Caco-2 (cell line): ENCODE measurements at regions not wholly inside any gene's neighbourhood (a gene's known extent, or its start where the extent isn't known, plus 50 kb on each side); places are given as distances from the start of the nearest gene placed in this dataset.

Experiments
- BruUV-seq: library from RNA; stranded (reverse); fragments of 400-500 nt; replicated peaks from 2 replicates; lab custom pipeline; 2021; lab: Mats Ljungman, UMichigan
- CTCF ChIA-PET: fragments of 300-600 bp; sonication (Branson Sonifier 250); formaldehyde crosslinking; loops from one replicate; lab custom pipeline; 2022; ENCODE audit warnings: antibody characterized with exemption; lab: Charles Lee
- POLR2A ChIA-PET: fragments of 300-600 bp; sonication (Branson Sonifier 250); formaldehyde crosslinking; loops from one replicate; lab custom pipeline; 2022; ENCODE audit warnings: antibody characterized with exemption; lab: Charles Lee
- DNase-seq, 2 experiments: peaks; one replicate each; pipeline versions ENCODE4 v3.0.0 to v3.0.0-alpha.2; 2020 to 2022
- H3K27me3 ChIP-seq: replicated peaks from 2 replicates; pipeline ENCODE4 v1.6.0; 2011; ENCODE audit warnings: low read length; ENCODE audit not compliant: control insufficient read depth, insufficient read depth
- H3K36me3 ChIP-seq: 2 replicates; pipeline ENCODE4 v1.5.1; 2011; ENCODE audit warnings: low read length; ENCODE audit not compliant: control insufficient read depth, insufficient read depth
- H3K4me1 ChIP-seq: fragments of 250-450 bp; sonication (Bioruptor Pico); 2 replicates; pipeline ENCODE4 v1.5.1; 2020; ENCODE audit warnings: mild to moderate bottlenecking
- H3K4me3 ChIP-seq: 2 replicates; pipeline ENCODE4 v1.5.1; 2011; ENCODE audit warnings: low read depth, mild to moderate bottlenecking, control low read depth, low read length
- H3K9me3 ChIP-seq: fragments of 250-450 bp; sonication (Bioruptor Pico); 2 replicates; pipeline ENCODE4 v1.5.1; 2020; ENCODE audit warnings: mild to moderate bottlenecking, moderate library complexity
- H3K27ac Mint-ChIP-seq: one replicate; pipeline ENCODE4 v1.8.0; 2022; ENCODE audit warnings: mixed read lengths; ENCODE audit not compliant: unreplicated experiment
- H3K27me3 Mint-ChIP-seq: one replicate; pipeline ENCODE4 v1.8.0; 2022; ENCODE audit warnings: mixed read lengths; ENCODE audit not compliant: insufficient read depth, unreplicated experiment
- H3K36me3 Mint-ChIP-seq: one replicate; pipeline ENCODE4 v1.8.0; 2022; ENCODE audit warnings: mild to moderate bottlenecking, mixed read lengths; ENCODE audit not compliant: insufficient read depth, unreplicated experiment
- H3K4me1 Mint-ChIP-seq: one replicate; pipeline ENCODE4 v1.8.0; 2022; ENCODE audit warnings: low read depth, mixed read lengths; ENCODE audit not compliant: unreplicated experiment
- H3K4me3 Mint-ChIP-seq: one replicate; pipeline ENCODE4 v1.8.0; 2022; ENCODE audit warnings: mild to moderate bottlenecking, moderate library complexity, mixed read lengths; ENCODE audit not compliant: unreplicated experiment
- H3K9me3 Mint-ChIP-seq: one replicate; pipeline ENCODE4 v1.8.0; 2022; ENCODE audit warnings: mixed read lengths; ENCODE audit not compliant: unreplicated experiment
- CTCF ChIP-seq, 2 experiments: fragments of 200-600 bp in 1 of 2; IDR thresholded peaks; 1 replicate in 1 of 2; 2 replicates in 1 of 2; pipeline versions ENCODE4 v1.5.1 to v1.8.0; 2011 to 2022; ENCODE audit warnings: antibody characterized with exemption in 1 of 2, control low read depth in 1 of 2, inconsistent platforms in 1 of 2, low read depth in 1 of 2, low read length in 1 of 2, mild to moderate bottlenecking in 1 of 2, moderate library complexity in 1 of 2; ENCODE audit not compliant: insufficient read depth in 1 of 2, severe bottlenecking in 1 of 2, unreplicated experiment in 1 of 2
- intact Hi-C: fragments of 100-400 bp; cut with micrococcal nuclease; formaldehyde crosslinking; loops from one replicate; pipeline ENCODE4 v1.10.0; 2022; ENCODE audit not compliant: unreplicated experiment

GRCh38 chr4:27685091-27685490 lies 824.5 kb downstream of the STIM2 start:
- H3K27ac Mint-ChIP-seq: no peak overlapping the region
- H3K4me3 ChIP-seq: no peak overlapping the region
- no peaks in the 10 kb centered on the region for H3K4me1 Mint-ChIP-seq
- no peaks in the 10 kb centered on the region for H3K36me3 Mint-ChIP-seq
- H3K36me3 ChIP-seq: no peaks in the 10 kb centered on the region
- H3K27me3 ChIP-seq: no peaks in the 10 kb centered on the region
- DNase-seq: no peak
- ChIA-PET CTCF (interaction anchor here (0.6 kb wide), 1 partner anchor 1074 kb away, joined by 5 read pairs; no protein-coding TSS in a partner anchor), POLR2A (no interaction called here)
- no peak overlapping the region for H3K4me3 Mint-ChIP-seq
- no peaks in the 10 kb centered on the region for H3K4me1 ChIP-seq
- no peak for TF ChIP-seq CTCF (IDR thresholded peaks at IDR 0.05; ENCODE audit: insufficient read depth in 1 of 2, low read depth in 1 of 2, low read length in 1 of 2, severe bottlenecking in 1 of 2, unreplicated experiment in 1 of 2)
- no peaks in the 10 kb centered on the region for H3K9me3 Mint-ChIP-seq
- no peaks in the 10 kb centered on the region for H3K9me3 ChIP-seq
- intact Hi-C loops: loop anchor here (10.0 kb wide), 1 partner anchor 160 kb away; no protein-coding TSS in a partner anchor
- BruUV-seq: no TSS peak
- H3K27me3 Mint-ChIP-seq: peaks cover 8% of the 10 kb centered on the region

GRCh38 chr4:27685947-27686346 lies 825.3 kb downstream of the STIM2 start:
- Histone ChIP-seq H3K27me3 (no peaks in the 10 kb centered on the region), H3K4me3 (no peak overlapping the region), H3K36me3 (no peaks in the 10 kb centered on the region), H3K9me3 (no peaks in the 10 kb centered on the region), H3K4me1 (no peaks in the 10 kb centered on the region)
- H3K27ac Mint-ChIP-seq: no peak overlapping the region
- ChIA-PET CTCF (no interaction called here), POLR2A (no interaction called here)
- no peaks in the 10 kb centered on the region for H3K36me3 Mint-ChIP-seq
- BruUV-seq: no TSS peak
- H3K27me3 Mint-ChIP-seq: peaks cover 8% of the 10 kb centered on the region
- intact Hi-C loops: loop anchor here (10.0 kb wide), 1 partner anchor 159 kb away; no protein-coding TSS in a partner anchor
- no peak for DNase-seq
- no peaks in the 10 kb centered on the region for H3K4me1 Mint-ChIP-seq
- H3K9me3 Mint-ChIP-seq: no peaks in the 10 kb centered on the region
- TF ChIP-seq CTCF (IDR thresholded peaks at IDR 0.05; ENCODE audit: insufficient read depth in 1 of 2, low read depth in 1 of 2, low read length in 1 of 2, severe bottlenecking in 1 of 2, unreplicated experiment in 1 of 2): no peak
- H3K4me3 Mint-ChIP-seq: no peak overlapping the region

- DNase-seq: peak; percentile 37 to 45
- Mint-ChIP-seq H3K27me3 (peaks cover 9% of the 10 kb centered on the region), H3K4me1 (peaks cover 15% of the 10 kb centered on the region), H3K27ac (no peak overlapping the region), H3K9me3 (no peaks in the 10 kb centered on the region), H3K36me3 (no peaks in the 10 kb centered on the region), H3K4me3 (no peak overlapping the region)
- Histone ChIP-seq H3K4me3 (no peak overlapping the region), H3K4me1 (peaks cover 8% of the 10 kb centered on the region), H3K36me3 (no peaks in the 10 kb centered on the region), H3K27me3 (no peaks in the 10 kb centered on the region), H3K9me3 (no peaks in the 10 kb centered on the region)
- peak; percentile 51 to 59 for TF ChIP-seq CTCF (IDR thresholded peaks at IDR 0.05; ENCODE audit: insufficient read depth in 1 of 2, low read depth in 1 of 2, low read length in 1 of 2, severe bottlenecking in 1 of 2, unreplicated experiment in 1 of 2)
- no TSS peak for BruUV-seq
- intact Hi-C loops: no loop called here
- POLR2A ChIA-PET: interaction anchor here (0.6 kb wide), 1 partner anchor 207 kb away, joined by 4 read pairs; no protein-coding TSS in a partner anchor
- CTCF ChIA-PET: no interaction called here
Observed at GRCh38 chr4:27692158-27692557, 831.5 kb downstream of the STIM2 start.
